ENCODE measurements at regions not wholly inside any gene's neighbourhood (a gene's known extent, or its start where the extent isn't known, plus 50 kb on each side); places are given as distances from the start of the nearest gene placed in this dataset.
A peak's percentile ranks its signal among the peaks of the same experiment; 100 is the strongest.

GRCh38 chr1:243917177-243917862 lies 67.3 kb upstream of the AKT3 start:
- H2AFZ ChIP-seq (ENCODE audit: low read length, unreplicated experiment): peak overlapping the region; percentile 71
- no peaks in the 10 kb centered on the region for H3K79me2 ChIP-seq (ENCODE audit: control insufficient read depth, insufficient read depth, low read length, unreplicated experiment)
- H3K4me3 ChIP-seq (ENCODE audit: low read depth, low read length): peak overlapping the region; percentile 79
- H3K27me3 ChIP-seq (ENCODE audit: insufficient read depth, low read length): no peaks in the 10 kb centered on the region
- peaks cover 17% of the 10 kb centered on the region for H3K4me1 ChIP-seq (ENCODE audit: control insufficient read depth, insufficient read depth, low read length, unreplicated experiment)
- H3K36me3 ChIP-seq (ENCODE audit: insufficient read depth, low read length): no peaks in the 10 kb centered on the region
- peak overlapping the region; percentile 45 for H3K27ac ChIP-seq (ENCODE audit: low read depth, low read length)

GRCh38 chr1:243916160-243916559 lies 66.1 kb upstream of the AKT3 start:
- Histone ChIP-seq H3K79me2 (ENCODE audit: control insufficient read depth, insufficient read depth, low read length, unreplicated experiment) (no peaks in the 10 kb centered on the region), H2AFZ (ENCODE audit: low read length, unreplicated experiment) (no peak overlapping the region), H3K27ac (ENCODE audit: low read depth, low read length) (peak overlapping the region; percentile 45; the same call in 1 of the 2 replicates), H3K4me3 (ENCODE audit: low read depth, low read length) (peak overlapping the region; percentile 79), H3K27me3 (ENCODE audit: insufficient read depth, low read length) (no peaks in the 10 kb centered on the region), H3K36me3 (ENCODE audit: insufficient read depth, low read length) (no peaks in the 10 kb centered on the region), H3K4me1 (ENCODE audit: control insufficient read depth, insufficient read depth, low read length, unreplicated experiment) (peaks cover 17% of the 10 kb centered on the region)

- Histone ChIP-seq H3K36me3 (ENCODE audit: insufficient read depth, low read length) (no peaks in the 10 kb centered on the region), H3K4me1 (ENCODE audit: control insufficient read depth, insufficient read depth, low read length, unreplicated experiment) (peaks cover 12% of the 10 kb centered on the region), H3K79me2 (ENCODE audit: control insufficient read depth, insufficient read depth, low read length, unreplicated experiment) (no peaks in the 10 kb centered on the region), H2AFZ (ENCODE audit: low read length, unreplicated experiment) (no peak overlapping the region), H3K4me3 (ENCODE audit: low read depth, low read length) (no peak overlapping the region), H3K27me3 (ENCODE audit: insufficient read depth, low read length) (peaks cover 10% of the 10 kb centered on the region), H3K27ac (ENCODE audit: low read depth, low read length) (no peak overlapping the region)
Measured at GRCh38 chr1:243912347-243912746, 62.3 kb upstream of the AKT3 start.

GRCh38 chr1:243910607-243911006 lies 60.6 kb upstream of the AKT3 start:
- Histone ChIP-seq H3K27ac (ENCODE audit: low read depth, low read length) (no peak overlapping the region), H3K4me3 (ENCODE audit: low read depth, low read length) (no peak overlapping the region), H3K27me3 (ENCODE audit: insufficient read depth, low read length) (peaks cover 21% of the 10 kb centered on the region), H3K79me2 (ENCODE audit: control insufficient read depth, insufficient read depth, low read length, unreplicated experiment) (no peaks in the 10 kb centered on the region), H3K36me3 (ENCODE audit: insufficient read depth, low read length) (no peaks in the 10 kb centered on the region), H3K4me1 (ENCODE audit: control insufficient read depth, insufficient read depth, low read length, unreplicated experiment) (no peaks in the 10 kb centered on the region), H2AFZ (ENCODE audit: low read length, unreplicated experiment) (no peak overlapping the region)

- H3K4me1 ChIP-seq (ENCODE audit: control insufficient read depth, insufficient read depth, low read length, unreplicated experiment): no peaks in the 10 kb centered on the region
- H2AFZ ChIP-seq (ENCODE audit: low read length, unreplicated experiment): no peak overlapping the region
- no peak overlapping the region for H3K4me3 ChIP-seq (ENCODE audit: low read depth, low read length)
- no peak overlapping the region for H3K27ac ChIP-seq (ENCODE audit: low read depth, low read length)
- H3K79me2 ChIP-seq (ENCODE audit: control insufficient read depth, insufficient read depth, low read length, unreplicated experiment): no peaks in the 10 kb centered on the region
- H3K36me3 ChIP-seq (ENCODE audit: insufficient read depth, low read length): no peaks in the 10 kb centered on the region
- peaks cover 75% of the 10 kb centered on the region for H3K27me3 ChIP-seq (ENCODE audit: insufficient read depth, low read length)
Measured at GRCh38 chr1:243903895-243904294, 53.9 kb upstream of the AKT3 start.

- Histone ChIP-seq H3K27ac (ENCODE audit: low read depth, low read length) (no peak overlapping the region), H3K79me2 (ENCODE audit: control insufficient read depth, insufficient read depth, low read length, unreplicated experiment) (no peaks in the 10 kb centered on the region), H3K27me3 (ENCODE audit: insufficient read depth, low read length) (peaks cover 75% of the 10 kb centered on the region), H3K36me3 (ENCODE audit: insufficient read depth, low read length) (no peaks in the 10 kb centered on the region), H3K4me1 (ENCODE audit: control insufficient read depth, insufficient read depth, low read length, unreplicated experiment) (no peaks in the 10 kb centered on the region), H3K4me3 (ENCODE audit: low read depth, low read length) (no peak overlapping the region), H2AFZ (ENCODE audit: low read length, unreplicated experiment) (no peak overlapping the region)
Measured at GRCh38 chr1:243903041-243903440, 53.0 kb upstream of the AKT3 start.

GRCh38 chr1:243902100-243902499 lies 52.1 kb upstream of the AKT3 start:
- no peak overlapping the region for H2AFZ ChIP-seq (ENCODE audit: low read length, unreplicated experiment)
- no peak overlapping the region for H3K4me3 ChIP-seq (ENCODE audit: low read depth, low read length)
- H3K79me2 ChIP-seq (ENCODE audit: control insufficient read depth, insufficient read depth, low read length, unreplicated experiment): no peaks in the 10 kb centered on the region
- H3K27me3 ChIP-seq (ENCODE audit: insufficient read depth, low read length): peaks cover 70% of the 10 kb centered on the region
- H3K4me1 ChIP-seq (ENCODE audit: control insufficient read depth, insufficient read depth, low read length, unreplicated experiment): no peaks in the 10 kb centered on the region
- no peaks in the 10 kb centered on the region for H3K36me3 ChIP-seq (ENCODE audit: insufficient read depth, low read length)
- H3K27ac ChIP-seq (ENCODE audit: low read depth, low read length): no peak overlapping the region
